Loucy (cell line): ENCODE measurements at regions not wholly inside any gene's neighbourhood (a gene's known extent, or its start where the extent isn't known, plus 50 kb on each side); places are given as distances from the start of the nearest gene placed in this dataset.

ENCODE experiments used
- H2AFZ ChIP-seq: fragments of 200-600 bp; sonication (generic); 2 replicates; pipeline ENCODE4 v1.6.0; 2016; ENCODE audit warnings: antibody characterized with exemption, mild to moderate bottlenecking, low read length, moderate library complexity
- H3F3A ChIP-seq: fragments of 200-600 bp; 2 replicates; pipeline ENCODE4 v1.6.0; 2016; ENCODE audit warnings: antibody characterized with exemption, low read depth, mild to moderate bottlenecking
- H3K27me3 ChIP-seq: fragments of 200-600 bp; sonication (generic); 2 replicates; pipeline ENCODE4 v1.6.1; 2014; ENCODE audit warnings: low read length, mild to moderate bottlenecking; ENCODE audit not compliant: insufficient read depth, poor library complexity, severe bottlenecking
- H3K36me3 ChIP-seq: fragments of 200-600 bp; sonication (generic); 2 replicates; pipeline ENCODE4 v1.6.1; 2016; ENCODE audit warnings: low read length; ENCODE audit not compliant: insufficient read depth
- H3K4me1 ChIP-seq: fragments of 200-600 bp; sonication (generic); 2 replicates; pipeline ENCODE4 v1.5.1; 2014; ENCODE audit warnings: low read length, mild to moderate bottlenecking; ENCODE audit not compliant: insufficient read depth, poor library complexity, severe bottlenecking
- H3K4me2 ChIP-seq: fragments of 200-600 bp; sonication (generic); 2 replicates; pipeline ENCODE4 v1.6.0; 2014; ENCODE audit warnings: antibody characterized with exemption, low read length, low read depth, mild to moderate bottlenecking; ENCODE audit not compliant: poor library complexity, severe bottlenecking
- H3K4me3 ChIP-seq: fragments of 200-600 bp; sonication (generic); 2 replicates; pipeline ENCODE4 v1.5.1; 2014; ENCODE audit warnings: low read length, mild to moderate bottlenecking, mixed read lengths; ENCODE audit not compliant: poor library complexity, severe bottlenecking
- H3K79me2 ChIP-seq: fragments of 200-600 bp; sonication (generic); 2 replicates; pipeline ENCODE4 v1.6.1; 2014; ENCODE audit warnings: low read length; ENCODE audit not compliant: insufficient read depth
- H3K9ac ChIP-seq: fragments of 200-600 bp; sonication (generic); 2 replicates; pipeline ENCODE4 v1.6.0; 2014; ENCODE audit warnings: mild to moderate bottlenecking, low read depth, low read length, moderate library complexity; ENCODE audit not compliant: poor library complexity, severe bottlenecking
- H3K9me2 ChIP-seq: fragments of 200-600 bp; sonication (generic); replicated peaks from 2 replicates; pipeline ENCODE4 v1.6.1; 2016; ENCODE audit warnings: low read depth, low read length, mixed read lengths
- H3K9me3 ChIP-seq: fragments of 200-600 bp; sonication (generic); 2 replicates; pipeline ENCODE4 v1.6.1; 2014; ENCODE audit warnings: mild to moderate bottlenecking, antibody characterized with exemption, low read length, low read depth; ENCODE audit not compliant: insufficient read depth
- H4K20me1 ChIP-seq: fragments of 200-600 bp; sonication (generic); 2 replicates; pipeline ENCODE4 v1.6.0; 2014; ENCODE audit warnings: antibody characterized with exemption, low read length, mild to moderate bottlenecking; ENCODE audit not compliant: insufficient read depth, poor library complexity, severe bottlenecking
- CTCF ChIP-seq: fragments of 200-600 bp; sonication (generic); conservative IDR thresholded peaks from 2 replicates; pipeline ENCODE4 v1.5.1; 2014; ENCODE audit warnings: mild to moderate bottlenecking, antibody characterized with exemption, low read length
- EZH2phosphoT487 ChIP-seq: fragments of 200-600 bp; IDR thresholded peaks from 2 replicates; pipeline ENCODE4 v1.6.1; 2018; ENCODE audit warnings: antibody characterized with exemption, mild to moderate bottlenecking, moderate library complexity, borderline replicate concordance

- Histone ChIP-seq H3K9me2 (no peaks in the 10 kb centered on the region), H3K9ac (no peak overlapping the region), H3K27me3 (no peaks in the 10 kb centered on the region), H3F3A (no peaks in the 10 kb centered on the region), H4K20me1 (no peaks in the 10 kb centered on the region), H3K4me3 (no peak overlapping the region), H3K4me2 (no peak overlapping the region), H3K9me3 (no peaks in the 10 kb centered on the region), H2AFZ (no peak overlapping the region), H3K4me1 (no peaks in the 10 kb centered on the region), H3K36me3 (no peaks in the 10 kb centered on the region), H3K79me2 (no peaks in the 10 kb centered on the region)
- TF ChIP-seq CTCF (no peak), EZH2phosphoT487 (no peak)
Measured at GRCh38 chr3:102757950-102758349, 323.1 kb downstream of the ZPLD1 start.

GRCh38 chr3:102761766-102762165 lies 327.0 kb downstream of the ZPLD1 start:
- H3K79me2 ChIP-seq, result no peaks in the 10 kb centered on the region
- no peaks in the 10 kb centered on the region for H3K9me2 ChIP-seq
- no peaks in the 10 kb centered on the region for H3K4me1 ChIP-seq
- no peak overlapping the region for H2AFZ ChIP-seq
- H3K4me3 ChIP-seq, result no peak overlapping the region
- TF ChIP-seq CTCF (no peak), EZH2phosphoT487 (no peak)
- H3K36me3 ChIP-seq, result no peaks in the 10 kb centered on the region
- H3K9ac ChIP-seq, result no peak overlapping the region
- H3K9me3 ChIP-seq, result no peaks in the 10 kb centered on the region
- H4K20me1 ChIP-seq, result no peaks in the 10 kb centered on the region
- no peaks in the 10 kb centered on the region for H3K27me3 ChIP-seq
- H3K4me2 ChIP-seq, result no peak overlapping the region
- no peaks in the 10 kb centered on the region for H3F3A ChIP-seq

GRCh38 chr3:102790747-102791325 lies 356.0 kb downstream of the ZPLD1 start:
- no peaks in the 10 kb centered on the region for H3K9me2 ChIP-seq
- H3K79me2 ChIP-seq, result no peaks in the 10 kb centered on the region
- no peaks in the 10 kb centered on the region for H3K4me1 ChIP-seq
- H2AFZ ChIP-seq, result no peak overlapping the region
- H3K9ac ChIP-seq, result no peak overlapping the region
- no peaks in the 10 kb centered on the region for H3K27me3 ChIP-seq
- H3K9me3 ChIP-seq, result no peaks in the 10 kb centered on the region
- H3F3A ChIP-seq, result no peaks in the 10 kb centered on the region
- H4K20me1 ChIP-seq, result no peaks in the 10 kb centered on the region
- H3K4me3 ChIP-seq, result no peak overlapping the region
- no peaks in the 10 kb centered on the region for H3K36me3 ChIP-seq
- TF ChIP-seq EZH2phosphoT487 (no peak), CTCF (no peak)
- H3K4me2 ChIP-seq, result no peak overlapping the region
